Cerebellar nuclear complex (tissue), 1 donor: ENCODE measurements at regions not wholly inside any gene's neighbourhood (a gene's known extent, or its start where the extent isn't known, plus 50 kb on each side); places are given as distances from the start of the nearest gene placed in this dataset.

ENCODE experiments used
- DNase-seq, 2 experiments: peaks; one replicate each; lab custom pipeline; 2025; lab: John Stamatoyannopoulos, UW

DNA sequence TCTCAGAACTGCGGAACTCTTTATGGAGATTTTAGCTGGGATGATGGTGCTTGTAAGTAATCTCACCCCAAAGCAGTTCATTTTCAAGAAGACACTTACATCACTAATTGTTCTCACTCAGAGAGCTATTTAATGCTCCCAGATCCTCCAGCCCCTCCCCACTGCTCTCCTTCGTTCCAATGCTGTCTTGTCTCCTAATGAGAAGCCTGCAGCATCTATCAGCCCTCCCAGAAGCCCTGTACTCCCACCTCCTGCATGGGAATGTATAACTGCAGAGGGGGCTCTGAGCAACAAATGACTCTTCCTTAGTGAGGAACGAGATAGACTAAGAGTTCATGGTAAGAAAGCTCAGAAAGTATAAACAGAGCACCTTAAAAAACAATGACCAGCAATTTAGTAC is 377.4 kb upstream of the RUNX1 start:
- DNase-seq: no peak

DNA sequence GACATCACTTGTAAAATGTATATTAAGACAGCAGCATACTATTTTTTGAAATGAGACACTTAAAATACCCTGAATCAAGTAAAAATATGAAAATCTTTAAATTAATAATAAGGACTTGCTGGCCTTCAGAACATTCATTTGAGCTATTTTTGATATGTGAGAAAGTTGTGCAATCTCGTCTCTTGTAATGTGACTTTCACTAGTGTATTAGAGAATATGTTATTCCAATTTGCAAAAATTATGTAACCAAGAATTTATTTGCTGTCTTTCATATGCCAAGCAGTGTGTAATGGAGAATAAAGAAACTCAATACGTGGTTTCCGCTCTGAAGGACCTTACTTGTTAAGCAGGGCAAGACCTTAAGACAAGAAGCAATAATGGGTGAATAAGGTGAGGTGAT is 375.0 kb upstream of the RUNX1 start:
- DNase-seq: no peak

DNA sequence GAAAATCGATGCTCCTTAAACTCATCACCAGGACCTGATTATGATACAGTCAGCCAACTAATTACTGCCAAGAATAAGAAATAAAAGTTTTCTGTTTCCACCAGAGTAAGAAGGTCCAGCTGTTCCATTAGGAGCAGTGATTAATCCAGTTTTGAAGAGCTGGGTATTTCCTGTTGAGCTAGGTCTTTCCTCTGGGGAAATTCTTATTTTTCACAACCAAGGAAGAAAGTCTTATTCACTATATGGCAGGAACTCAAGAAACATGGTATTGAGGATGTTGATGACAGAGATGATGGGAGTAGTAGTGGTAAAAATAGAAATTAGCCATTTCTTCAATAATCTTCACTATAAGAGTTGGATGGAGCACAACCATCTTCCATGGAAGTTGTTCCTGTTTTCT is 374.6 kb upstream of the RUNX1 start:
- DNase-seq: no peak

DNA sequence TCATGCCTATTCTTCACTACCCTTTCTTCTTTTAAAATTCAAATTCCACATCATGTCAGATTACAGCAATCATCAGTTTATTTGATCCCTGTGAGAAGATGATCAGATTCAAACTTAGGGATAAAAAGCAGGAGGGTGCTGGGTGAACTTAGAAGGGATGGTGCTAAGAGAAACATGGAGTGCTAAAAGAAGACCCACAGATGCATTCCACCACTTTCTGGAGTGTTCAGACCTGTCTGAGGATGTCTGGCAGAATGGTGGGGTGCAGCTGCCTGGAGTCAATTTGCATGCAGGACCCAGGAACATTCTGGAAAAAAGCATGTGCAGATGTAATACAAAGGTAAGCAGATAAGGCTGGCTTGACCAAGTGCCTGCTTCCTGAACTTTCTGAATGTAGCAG is 372.9 kb upstream of the RUNX1 start:
- no peak for DNase-seq

DNA sequence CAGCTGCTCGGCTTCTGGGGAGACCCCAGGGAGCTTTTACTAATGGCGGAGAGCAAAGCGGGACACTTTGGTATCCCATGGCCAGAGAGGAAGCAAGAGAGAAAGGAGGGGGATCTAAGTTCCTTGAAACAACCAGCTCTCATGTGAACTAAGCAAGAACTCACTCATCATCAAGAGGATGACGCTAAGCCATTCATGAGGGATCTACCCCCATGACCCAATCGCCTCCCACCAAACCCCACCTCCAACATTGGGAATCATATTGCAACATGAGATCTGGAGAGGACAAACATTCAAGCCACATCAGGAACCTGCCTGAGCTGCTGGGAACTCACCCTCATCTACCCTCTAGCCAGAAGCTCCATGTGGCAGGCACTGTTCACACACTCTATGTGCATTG is 372.1 kb upstream of the RUNX1 start:
- DNase-seq: no peak

DNA sequence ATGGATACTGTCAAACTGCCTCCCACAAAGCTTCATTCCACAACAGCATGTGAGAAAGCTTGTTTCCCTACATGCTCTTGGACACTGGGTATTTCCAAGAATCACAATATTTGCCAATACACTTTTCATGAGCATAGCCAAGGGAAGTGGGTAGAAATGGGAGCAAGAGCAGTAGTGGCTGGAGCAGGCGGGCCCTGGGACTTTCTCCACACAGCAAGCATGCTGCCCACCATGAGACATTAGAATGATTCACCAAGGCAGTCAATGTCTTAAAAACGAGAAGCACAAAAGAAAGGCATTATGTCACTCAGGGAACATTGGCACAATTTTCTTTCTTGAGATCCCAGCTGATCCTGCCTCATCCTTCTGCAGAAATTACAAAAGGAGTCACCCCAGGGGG is 371.6 kb upstream of the RUNX1 start:
- DNase-seq: no peak

DNA sequence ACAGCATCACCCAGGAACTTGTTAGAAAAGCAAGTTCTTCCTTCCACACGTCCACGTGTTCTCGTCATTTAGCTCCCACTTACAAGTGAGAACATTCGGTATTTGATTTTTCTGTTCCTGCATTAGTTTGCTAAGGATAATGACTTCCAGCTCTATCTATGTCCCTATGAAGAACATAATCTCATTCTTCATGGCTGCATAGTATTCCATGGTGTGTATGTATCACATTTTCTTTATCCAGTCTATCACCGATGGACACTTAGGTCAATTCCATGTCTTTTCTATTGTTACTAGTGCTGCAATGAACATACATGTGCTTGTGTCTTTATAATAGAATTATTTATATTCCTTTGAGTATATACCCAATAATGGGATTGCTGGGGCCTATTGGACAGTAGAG is 368.7 kb upstream of the RUNX1 start:
- no peak for DNase-seq

DNA sequence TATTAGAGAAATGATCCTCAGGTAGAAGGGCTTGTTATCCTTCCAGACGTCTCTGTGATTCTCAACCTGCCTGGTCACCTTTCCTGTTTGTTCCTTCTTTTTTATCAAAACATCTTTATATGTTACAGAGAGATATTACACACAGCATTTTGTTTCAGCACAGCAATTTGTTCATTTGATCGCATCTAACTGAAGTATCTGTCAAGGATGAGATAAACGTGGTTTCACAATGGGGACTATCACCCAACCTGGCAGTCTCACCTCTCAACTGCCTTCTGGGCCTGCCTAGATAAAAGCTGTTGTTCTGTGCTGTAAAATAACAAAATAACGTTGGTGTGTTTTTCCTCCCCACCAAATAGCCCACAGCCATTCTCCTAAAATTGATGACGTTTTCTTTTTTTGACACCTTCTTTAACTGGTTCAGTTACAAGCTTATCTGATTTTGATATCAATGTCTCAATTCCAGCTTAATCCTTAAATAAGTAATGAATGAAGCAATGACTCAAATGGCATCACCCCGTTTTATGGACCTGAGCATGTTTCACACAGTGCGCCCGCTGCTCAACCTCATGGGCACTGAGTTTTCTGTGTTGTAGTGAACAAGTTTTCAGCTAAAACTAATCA is 367.9 kb upstream of the RUNX1 start:
- DNase-seq: no peak

DNA sequence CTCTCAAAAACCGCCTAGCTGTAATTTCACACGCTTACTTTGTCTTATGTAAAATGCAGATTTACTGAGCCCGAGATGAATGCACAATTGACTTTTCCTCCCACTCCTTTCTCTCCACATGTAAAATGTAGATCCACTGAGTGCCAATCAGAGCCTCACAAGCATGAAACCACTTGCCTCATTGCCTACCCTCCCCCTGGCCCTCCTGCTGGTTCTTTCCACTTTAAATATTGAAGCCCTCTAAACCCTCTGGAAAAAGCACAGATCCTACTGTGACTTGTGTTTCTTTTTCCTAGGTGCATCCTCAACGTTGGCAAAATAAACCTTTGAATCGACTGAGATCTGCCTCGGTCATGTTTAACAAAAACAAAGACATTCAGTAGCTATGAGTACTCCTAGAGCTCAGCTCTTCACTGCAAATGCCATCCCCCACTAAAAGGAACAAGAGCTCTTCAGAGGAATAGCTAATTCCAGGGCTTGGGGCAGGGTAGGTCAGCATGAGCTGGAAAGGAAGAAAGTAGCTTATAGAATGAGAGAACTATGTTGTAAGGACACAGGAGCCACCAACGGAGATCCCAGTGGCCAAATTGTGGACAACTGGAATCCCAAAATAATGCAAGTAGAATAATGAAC is 365.5 kb upstream of the RUNX1 start:
- DNase-seq: no peak

DNA sequence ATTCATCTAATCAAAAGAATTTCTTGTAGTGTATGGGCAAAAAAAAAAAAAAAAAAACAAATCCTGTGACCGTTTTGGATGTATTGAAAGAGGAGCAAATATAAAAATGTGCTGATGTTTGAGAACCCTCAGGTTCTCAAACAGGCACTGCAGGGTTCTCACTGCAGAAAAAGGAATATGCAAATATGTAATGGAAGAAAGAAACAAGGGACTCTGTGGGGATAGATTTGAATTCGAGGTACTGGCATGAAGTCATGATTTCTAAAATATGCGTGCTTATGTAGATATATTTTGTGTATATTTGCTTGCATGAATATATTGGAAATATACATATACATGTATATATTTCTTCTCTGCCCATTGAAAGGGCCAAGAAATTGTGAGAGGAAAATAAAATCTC is 365.0 kb upstream of the RUNX1 start:
- no peak for DNase-seq

DNA sequence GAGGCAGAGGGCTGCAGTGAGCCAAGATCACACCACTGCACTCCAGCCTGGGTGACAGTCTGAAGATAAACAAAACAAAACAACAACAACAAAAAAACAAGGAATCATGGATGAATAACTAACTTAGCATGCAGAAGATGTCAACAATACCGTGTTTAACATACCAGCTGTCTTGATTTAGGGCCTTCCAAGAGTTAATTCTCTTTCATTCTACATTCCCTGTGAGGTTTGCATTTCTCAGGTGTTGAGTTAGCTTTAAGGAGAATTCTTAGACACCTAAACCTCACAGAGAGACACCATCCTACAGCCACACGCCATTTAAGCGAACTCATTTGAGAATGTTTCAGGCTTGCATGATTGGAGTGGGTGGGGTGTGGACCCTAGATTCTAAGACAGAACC is 363.1 kb upstream of the RUNX1 start:
- DNase-seq: no peak

DNA sequence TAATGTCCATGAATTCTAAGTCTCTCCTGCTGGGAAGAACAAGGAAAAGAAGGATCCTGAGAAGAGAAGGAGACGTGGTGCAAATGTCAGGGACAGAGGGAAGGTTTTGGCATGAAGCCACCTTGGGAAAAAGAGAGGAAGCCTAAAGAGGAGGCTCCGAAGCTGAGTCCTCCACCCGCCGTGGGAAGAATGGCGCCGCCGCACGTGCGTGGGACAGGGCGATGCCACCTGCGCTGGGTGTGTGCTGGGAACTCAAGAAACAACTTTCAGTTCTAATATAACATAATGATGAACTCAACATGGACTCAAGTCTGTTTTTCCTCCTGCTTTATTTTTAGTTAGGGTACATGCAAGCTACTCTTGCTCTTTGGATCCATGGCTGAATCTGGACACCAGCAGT is 362.3 kb upstream of the RUNX1 start:
- DNase-seq: no peak

DNA sequence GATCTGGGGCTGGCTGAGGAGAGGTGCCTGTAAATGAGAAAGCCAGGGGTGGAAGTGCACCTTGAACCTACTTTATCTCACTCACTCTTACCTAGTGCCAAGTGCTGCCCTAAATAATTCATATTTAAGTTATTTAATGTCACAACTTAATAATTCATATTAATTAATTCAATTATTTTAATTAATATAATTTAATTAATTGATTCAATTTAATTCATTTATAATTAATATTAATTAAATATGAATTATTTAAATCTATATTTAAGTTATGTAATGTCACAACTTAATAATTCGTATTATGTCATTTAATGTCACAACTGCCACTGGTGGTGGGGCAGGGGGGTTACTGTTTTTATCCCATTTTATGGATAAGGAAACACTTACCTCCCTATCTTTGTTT is 361.6 kb upstream of the RUNX1 start:
- DNase-seq: no peak

DNA sequence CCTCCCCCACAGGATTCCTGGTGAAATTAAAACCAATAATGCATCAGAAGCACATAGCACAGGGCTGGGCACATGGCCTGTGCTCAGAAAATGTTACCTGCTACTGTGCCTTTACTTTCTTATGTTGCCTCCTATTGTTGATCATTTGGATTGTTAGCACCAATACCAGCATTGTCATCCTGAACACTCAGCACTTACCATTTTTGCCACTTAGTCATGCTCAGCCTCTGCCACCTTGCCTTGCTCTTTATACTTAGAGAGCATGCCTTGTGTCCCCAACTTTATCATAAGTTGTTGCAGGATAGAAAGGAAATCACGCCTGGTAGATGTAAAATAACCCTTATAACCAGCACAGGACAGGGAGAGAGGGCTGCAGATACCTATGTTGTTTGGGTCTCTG is 361.0 kb upstream of the RUNX1 start:
- no peak for DNase-seq

DNA sequence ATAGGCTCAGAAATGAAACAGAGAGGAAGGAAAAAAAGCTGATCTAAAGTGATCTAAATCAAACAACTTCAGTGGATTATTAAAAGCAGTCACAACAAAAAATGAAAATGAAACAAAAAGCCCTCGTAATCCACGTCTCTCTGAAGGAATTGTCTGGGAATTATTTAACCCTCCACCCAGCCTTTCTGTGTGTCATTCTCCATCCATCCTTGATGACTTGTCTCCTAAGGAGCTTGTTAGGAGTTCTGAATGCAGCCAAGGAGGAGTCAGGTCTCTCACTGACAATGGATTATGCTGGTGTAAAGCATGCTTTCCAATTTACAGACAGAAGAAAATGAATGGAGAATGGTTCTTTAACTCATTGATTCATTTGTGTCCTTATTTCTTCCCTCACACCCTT is 359.3 kb upstream of the RUNX1 start:
- DNase-seq: no peak

DNA sequence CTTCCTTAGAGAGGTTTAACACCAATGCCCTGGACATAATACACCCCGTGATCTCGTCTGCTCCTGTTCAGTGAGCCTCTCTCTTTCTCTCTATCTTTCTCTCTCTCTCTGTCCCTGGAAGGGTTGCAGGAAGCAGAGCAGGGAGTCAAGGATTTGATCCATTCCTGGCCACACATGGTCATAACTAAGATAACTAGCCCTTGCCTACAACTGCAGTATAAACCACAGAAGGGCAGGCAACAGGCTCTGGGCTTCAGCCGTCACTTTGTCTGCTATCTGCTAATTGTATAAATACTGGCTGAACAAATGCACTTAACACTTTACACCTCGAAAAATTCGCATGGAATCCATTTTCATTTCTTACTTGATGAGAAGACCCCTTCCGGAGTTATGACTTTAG is 357.5 kb upstream of the RUNX1 start:
- DNase-seq: no peak

DNA sequence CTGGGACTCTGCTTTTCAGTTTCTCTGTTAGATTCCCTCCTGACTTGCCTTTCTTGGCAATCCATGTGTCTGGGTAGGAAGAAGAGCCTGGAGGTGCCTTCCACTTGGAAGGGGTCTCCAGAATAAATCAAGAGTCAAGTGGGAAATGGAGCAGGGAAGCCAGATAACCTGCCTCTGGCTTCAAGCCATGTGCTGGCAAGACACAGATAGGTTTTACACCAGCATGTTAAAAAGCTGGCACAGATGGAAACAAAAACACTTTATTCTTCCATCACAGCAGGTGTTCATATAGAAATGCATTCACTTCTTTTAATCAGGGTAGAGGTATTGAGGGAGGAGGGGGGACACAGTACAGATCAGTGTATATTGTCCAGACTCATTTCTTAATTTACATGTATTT is 356.9 kb upstream of the RUNX1 start:
- DNase-seq: no peak

DNA sequence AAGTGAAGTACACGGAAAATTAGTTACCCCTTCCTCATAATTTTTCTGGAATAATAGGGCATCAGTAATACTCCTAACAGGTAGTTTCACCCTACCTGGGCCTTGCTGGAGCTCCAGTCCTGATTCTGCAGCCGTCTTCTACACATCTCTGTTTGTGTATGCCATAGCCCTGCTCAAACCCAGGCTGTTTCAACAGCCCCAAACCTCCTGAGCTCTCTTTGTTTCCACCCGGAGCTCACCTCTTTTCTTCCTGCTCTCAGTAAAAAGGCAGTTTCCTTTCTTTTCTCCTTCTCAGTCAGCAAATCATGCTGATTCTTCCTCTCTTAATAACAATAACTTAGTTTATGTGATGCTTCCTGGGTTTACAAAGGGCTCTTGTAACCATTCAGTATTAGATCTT is 355.1 kb upstream of the RUNX1 start:
- DNase-seq: no peak

DNA sequence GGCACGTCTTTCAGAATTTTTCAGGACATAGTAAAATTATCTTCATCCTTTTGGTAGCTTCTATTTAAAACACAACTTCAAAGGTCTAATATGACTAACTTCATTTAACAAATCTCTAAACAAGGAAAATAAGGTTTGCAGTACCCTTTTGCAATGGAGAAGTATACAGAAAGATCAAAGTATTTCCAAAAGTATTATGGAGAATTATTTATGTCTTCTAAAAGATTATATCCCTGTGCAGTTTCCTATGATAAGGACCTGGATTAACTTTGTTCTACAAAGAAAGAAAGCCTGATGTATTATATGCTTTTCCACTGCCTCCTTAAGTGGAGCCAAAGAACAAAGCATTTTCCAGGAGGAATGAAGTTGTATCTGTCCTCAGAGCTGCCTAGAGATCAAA is 353.0 kb upstream of the RUNX1 start:
- no peak for DNase-seq

DNA sequence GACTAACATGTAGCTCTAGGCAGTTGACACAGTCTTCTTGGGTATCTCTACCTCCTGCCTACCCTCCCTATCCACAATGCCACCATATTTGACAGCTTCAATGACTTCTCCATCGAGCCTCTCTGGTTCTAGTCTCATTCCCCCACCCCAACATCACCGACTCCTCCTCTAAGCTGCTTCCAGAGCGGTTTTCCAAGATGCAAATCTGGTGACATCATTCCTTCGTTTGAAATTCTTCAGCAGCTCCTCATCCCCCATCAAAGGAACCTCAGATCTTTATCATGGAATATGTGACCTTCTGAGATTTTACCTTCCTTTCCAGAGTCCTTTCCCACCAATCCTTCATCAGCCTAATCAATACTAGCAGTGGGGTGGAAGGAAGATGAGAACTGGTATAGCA is 352.4 kb upstream of the RUNX1 start:
- DNase-seq: no peak

DNA sequence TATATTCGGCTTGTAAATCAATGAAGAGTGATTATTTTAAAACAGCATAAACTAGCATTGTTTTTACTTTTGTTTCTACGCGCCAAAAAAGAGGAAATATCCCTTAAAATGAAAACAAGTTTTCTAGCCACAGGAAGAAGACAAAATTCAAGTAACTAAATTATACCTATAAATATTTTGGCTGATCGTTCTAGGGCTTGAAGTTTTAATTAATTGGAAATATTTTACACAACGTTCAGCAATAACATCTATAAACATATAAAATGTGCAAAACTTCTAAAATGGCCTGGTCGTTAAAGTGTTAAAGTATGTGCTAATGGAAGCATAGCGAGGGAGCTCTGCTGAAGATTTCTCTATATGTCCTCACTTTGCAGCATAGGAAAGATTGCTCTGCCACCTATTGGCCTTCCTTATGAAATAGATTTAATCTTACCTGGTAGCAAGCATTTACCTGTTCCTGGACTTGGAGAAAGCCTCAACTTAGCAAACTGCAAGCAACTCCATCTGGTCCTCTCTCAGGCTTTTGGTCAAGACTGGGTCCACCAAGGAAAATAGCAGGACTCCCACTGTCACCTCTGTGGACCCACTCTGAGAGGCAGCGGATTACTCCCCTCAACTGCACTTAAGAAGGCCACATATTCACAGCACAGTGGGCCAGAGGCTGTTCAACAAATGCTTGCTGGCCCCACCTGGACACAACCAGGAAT is 351.3 kb upstream of the RUNX1 start:
- no peak for DNase-seq

DNA sequence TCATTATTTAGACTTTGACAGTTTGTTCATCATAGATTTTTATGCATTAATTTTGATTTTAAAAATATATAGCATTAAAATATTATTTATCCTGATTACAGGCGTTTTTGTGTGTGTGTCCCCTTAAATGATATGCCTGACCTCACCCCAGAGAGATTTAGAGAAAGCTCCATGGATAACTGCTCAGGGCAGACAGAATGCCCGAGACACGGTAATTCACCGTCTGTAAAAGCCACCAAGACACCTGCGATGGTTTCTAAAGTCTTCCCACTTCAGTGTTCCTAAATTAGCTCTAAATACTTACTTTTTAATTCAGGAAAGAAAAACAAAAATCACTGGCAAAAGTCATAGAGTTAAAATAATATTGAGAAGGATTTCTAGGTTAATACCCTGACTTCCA is 350.6 kb upstream of the RUNX1 start:
- no peak for DNase-seq

DNA sequence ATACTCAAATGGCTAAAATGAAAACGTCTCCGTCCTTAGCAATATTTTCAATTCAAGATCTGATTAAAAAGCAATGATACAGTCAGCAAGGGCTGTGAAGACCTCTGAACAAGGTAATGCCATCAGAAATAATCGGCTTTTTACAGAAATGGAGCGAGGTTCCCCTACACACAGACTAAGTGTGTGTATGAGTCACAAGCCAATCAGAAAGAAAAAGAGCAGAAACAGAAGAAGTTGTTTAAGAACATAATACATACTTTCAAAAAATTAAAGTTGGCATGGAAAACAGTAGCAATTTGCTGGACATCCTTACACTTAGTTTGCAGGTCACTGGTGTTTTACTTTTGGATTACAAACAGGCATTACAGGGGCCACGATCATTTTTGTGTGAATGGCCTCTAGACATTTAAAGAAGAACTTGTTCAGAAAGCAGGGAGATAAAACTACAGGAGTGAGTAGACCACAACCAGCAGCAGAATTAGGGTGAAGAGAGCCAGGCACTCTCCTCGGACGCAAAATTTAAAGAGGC is 350.0 kb upstream of the RUNX1 start:
- DNase-seq: no peak
